K562 (cell line): ENCODE measurements at regions not wholly inside any gene's neighbourhood (a gene's known extent, or its start where the extent isn't known, plus 50 kb on each side); places are given as distances from the start of the nearest gene placed in this dataset.
A peak's percentile ranks its signal among the peaks of the same experiment; 100 is the strongest.

Experiments
- CBFB ChIP-seq: sonication (generic); formaldehyde crosslinking; IDR thresholded peaks from 2 replicates; pipeline ENCODE4 v1.4.0; 2020; ENCODE audit warnings: mild to moderate bottlenecking, missing genetic modification reagents
- CEBPG ChIP-seq, 3 experiments: fragments of 200-800 bp in 1 of 3; sonication (Bioruptor generic) in 1 of 3; sonication (generic) in 1 of 3; formaldehyde crosslinking in 1 of 3; IDR thresholded peaks in 2 of 3; conservative IDR thresholded peaks in 1 of 3; 2 replicates each; pipeline versions ENCODE4 v1.6.1 to v1.8.0; 2016 to 2022; ENCODE audit warnings: missing compliant biosample characterization in 2 of 3, missing genetic modification characterization in 2 of 3, mild to moderate bottlenecking in 1 of 3, missing genetic modification reagents in 1 of 3
- CEBPZ ChIP-seq: fragments of 150-350 bp; IDR thresholded peaks from 2 replicates; pipeline ENCODE4 v1.6.1; 2014; ENCODE audit warnings: low read depth, mild to moderate bottlenecking, low read length, borderline replicate concordance
- FIP1L1 ChIP-seq: fragments of 200-400 bp; formaldehyde crosslinking; IDR thresholded peaks from 2 replicates; pipeline ENCODE4 v1.6.1; 2018; ENCODE audit warnings: mild to moderate bottlenecking, low read depth, low read length; ENCODE audit not compliant: poor library complexity, severe bottlenecking
- GATAD2B ChIP-seq: fragments of 450-650 bp; IDR thresholded peaks from 2 replicates; pipeline ENCODE4 v1.6.1; 2017; ENCODE audit warnings: mild to moderate bottlenecking, borderline replicate concordance
- KAT8 ChIP-seq: fragments of 450-650 bp; IDR thresholded peaks from 2 replicates; pipeline ENCODE4 v1.6.1; 2016; ENCODE audit warnings: low read depth, mild to moderate bottlenecking
- KLF10 ChIP-seq: fragments of 250-450 bp; sonication (Bioruptor Pico); IDR thresholded peaks from 2 replicates; pipeline ENCODE4 v1.6.1; 2021; ENCODE audit warnings: matching md5 sums
- LCOR ChIP-seq: sonication (generic); formaldehyde crosslinking; IDR thresholded peaks from 2 replicates; pipeline ENCODE4 v1.8.0; 2022; ENCODE audit warnings: mild to moderate bottlenecking, missing genetic modification reagents
- NCOA1 ChIP-seq: fragments of 450-650 bp; IDR thresholded peaks from 2 replicates; pipeline ENCODE4 v1.6.1; 2016; ENCODE audit warnings: low read depth
- NR0B1 ChIP-seq: fragments of 450-650 bp; IDR thresholded peaks from one replicate; pipeline ENCODE4 v1.6.1; 2018; ENCODE audit warnings: mild to moderate bottlenecking, moderate library complexity; ENCODE audit not compliant: partially characterized antibody
- PRDM10 ChIP-seq: fragments of 450-650 bp; IDR thresholded peaks from 2 replicates; pipeline ENCODE4 v1.6.1; 2018; ENCODE audit not compliant: partially characterized antibody
- SETDB1 ChIP-seq: IDR thresholded peaks from one replicate; pipeline ENCODE4 v1.6.1; 2012; ENCODE audit warnings: low read length, control low read depth, inconsistent platforms
- SMAD2 ChIP-seq: fragments of 150-350 bp; IDR thresholded peaks from 2 replicates; pipeline ENCODE4 v1.6.1; 2014; ENCODE audit warnings: low read depth, mild to moderate bottlenecking, low read length
- SMC3 ChIP-seq: conservative IDR thresholded peaks from 2 replicates; pipeline ENCODE4 v1.6.1; 2011; ENCODE audit warnings: low read depth, low read length, improper control_type of control experiment; ENCODE audit not compliant: insufficient read depth
- TCF15 ChIP-seq: fragments of 250-450 bp; sonication (Bioruptor Pico); IDR thresholded peaks from 2 replicates; pipeline ENCODE4 v1.8.0; 2022; ENCODE audit warnings: moderate library complexity, mild to moderate bottlenecking, inconsistent platforms
- ZC3H4 ChIP-seq: sonication (generic); formaldehyde crosslinking; IDR thresholded peaks from 2 replicates; pipeline ENCODE4 v1.9.0; 2021; ENCODE audit warnings: missing genetic modification reagents, borderline replicate concordance
- ZFP91 ChIP-seq: sonication (generic); formaldehyde crosslinking; IDR thresholded peaks from 2 replicates; pipeline ENCODE4 v1.8.0; 2022; ENCODE audit warnings: mild to moderate bottlenecking, missing genetic modification reagents

GRCh38 chr12:113641426-113642030, 169.9 kb upstream of the LHX5 start (continued):
- no peak for TF ChIP-seq LCOR
- no peak for TF ChIP-seq CEBPG (CRISPR knock-in tag; IDR thresholded peaks at IDR 0.05)
- TF ChIP-seq CEBPG (tag; conservative IDR thresholded peaks at IDR 0.05 in 1 of 2, IDR thresholded peaks at IDR 0.05 in 1 of 2): no peak
- no peak for TF ChIP-seq SMAD2
- no peak for TF ChIP-seq FIP1L1
- TF ChIP-seq CEBPZ: no peak
- TF ChIP-seq KAT8: no peak
- 0 out of 2 replicates have a peak, but pooled peaks have one; percentile 10 for TF ChIP-seq SMC3
- TF ChIP-seq NCOA1: peak; percentile 21; the same call in 1 of the 2 replicates
- TF ChIP-seq NR0B1: no peak
- no peak for TF ChIP-seq SETDB1
- no peak for TF ChIP-seq KLF10 (CRISPR knock-in tag)
- no peak for TF ChIP-seq ZC3H4 (CRISPR knock-in tag)
- peak; percentile 37; the same call in 1 of the 2 replicates for TF ChIP-seq GATAD2B
- TF ChIP-seq CBFB (CRISPR knock-in tag): no peak
- TF ChIP-seq PRDM10: no peak
- no peak for TF ChIP-seq TCF15 (CRISPR knock-in tag)
- no peak for TF ChIP-seq ZFP91 (CRISPR knock-in tag)
